ENCODE measurements at regions not wholly inside any gene's neighbourhood (a gene's known extent, or its start where the extent isn't known, plus 50 kb on each side); places are given as distances from the start of the nearest gene placed in this dataset.
"Not testable (repeated sequence)": the region's sequence is repeated elsewhere in the genome, so short reads cannot be mapped to it uniquely, and the experiment has no call there.

DNA sequence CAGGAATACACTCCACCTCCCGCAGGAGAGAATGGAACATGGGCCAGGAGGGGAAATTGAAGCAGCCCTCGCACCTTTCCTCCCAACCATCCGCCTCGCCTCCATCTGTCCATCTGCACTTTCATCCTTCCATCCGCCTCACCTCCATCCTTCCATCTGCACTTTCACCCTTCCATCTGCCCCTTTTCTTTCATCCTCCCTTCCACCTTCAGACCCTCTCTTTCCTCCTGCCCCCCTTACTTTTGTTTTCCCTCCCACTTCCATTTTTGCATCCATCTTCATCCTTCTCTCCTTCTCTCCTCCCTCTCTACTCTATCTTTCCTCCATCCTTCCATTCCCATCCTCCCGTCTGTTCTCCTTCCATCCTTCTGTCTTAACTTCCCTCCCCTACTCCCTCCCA, 92.2 kb upstream of the ZNF536 start:
- no peak for DNase-seq

GRCh38 chr19:30281906-30282305, 90.3 kb upstream of the ZNF536 start:
- no peak for DNase-seq

DNA sequence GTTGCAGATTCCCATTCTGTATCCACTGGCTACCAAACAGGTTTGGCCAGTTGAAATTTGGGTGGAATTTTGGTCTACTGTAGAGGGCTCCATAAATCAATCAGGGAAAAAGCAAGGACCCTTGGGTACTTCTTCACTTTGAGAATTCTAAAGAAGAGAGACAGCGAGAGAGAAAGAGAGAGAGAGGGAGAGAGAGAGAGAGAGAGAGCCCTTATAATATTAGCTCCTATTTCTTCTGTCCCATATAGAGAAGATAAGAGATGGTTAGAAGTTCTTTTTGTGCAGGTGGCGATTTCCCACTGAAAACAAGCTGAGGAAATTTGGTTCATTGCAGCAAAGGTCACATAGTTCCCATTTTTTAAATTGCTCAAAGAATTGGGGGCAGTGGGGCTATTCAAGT, 88.6 kb upstream of the ZNF536 start:
- DNase-seq: no peak

DNA sequence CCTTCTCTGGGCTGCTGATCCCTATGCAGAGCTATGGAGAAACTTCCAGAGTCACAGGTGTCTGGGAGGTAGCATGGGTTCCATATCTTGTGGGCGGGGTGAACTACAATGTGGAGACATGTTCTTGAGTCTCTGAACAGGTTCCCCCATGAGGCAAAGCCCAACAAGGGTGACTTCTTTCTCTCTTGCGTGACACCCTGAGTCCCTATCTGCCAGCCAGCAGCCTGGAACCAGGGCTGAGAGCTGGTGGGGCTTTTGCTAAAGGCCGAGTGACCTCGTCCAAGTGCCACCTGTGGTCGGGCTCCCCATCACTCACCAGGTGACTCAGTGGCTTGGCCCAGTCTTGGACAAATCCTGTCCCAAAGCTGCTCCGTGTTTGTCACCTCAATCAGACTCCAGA, 88.0 kb upstream of the ZNF536 start:
- DNase-seq: no peak

DNA sequence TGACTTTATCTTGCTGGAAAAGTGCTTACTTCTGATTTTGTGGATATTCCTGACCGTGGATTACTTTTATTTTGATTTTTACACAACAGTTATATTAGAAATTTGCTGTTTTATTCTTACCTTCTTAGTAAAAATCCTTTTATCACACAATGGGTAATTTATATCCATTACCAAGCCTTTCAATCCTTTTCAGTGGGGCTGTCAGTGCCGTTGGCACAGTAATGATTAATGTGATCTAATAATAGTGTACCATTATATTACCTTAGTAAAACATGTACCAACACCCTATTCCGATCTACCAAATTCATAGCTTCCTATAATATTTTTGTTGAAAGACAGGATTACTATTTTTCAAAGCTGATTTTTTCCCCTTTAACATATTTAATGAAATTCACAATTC, 87.3 kb upstream of the ZNF536 start:
- no peak for DNase-seq

DNA sequence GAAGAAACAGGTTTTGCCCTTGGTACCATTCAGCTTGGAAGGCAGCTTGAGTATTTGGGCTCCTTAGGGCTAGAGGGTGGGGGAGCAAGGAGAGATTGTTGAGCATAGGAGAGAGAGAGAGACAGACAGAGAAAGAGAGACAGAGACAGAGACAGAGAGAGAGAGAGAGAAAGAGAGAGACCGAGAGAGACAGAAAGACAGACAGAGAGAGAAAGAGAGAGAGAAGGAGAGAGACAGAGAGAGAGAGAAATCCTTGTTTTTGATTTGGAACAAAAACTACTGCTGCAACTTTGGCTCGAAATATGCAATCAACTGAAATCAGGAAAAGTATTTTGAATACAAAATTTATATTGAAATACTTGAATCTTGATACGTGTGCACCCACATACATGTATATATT, 85.8 kb upstream of the ZNF536 start:
- DNase-seq: no peak

- no peak for DNase-seq
Observed at GRCh38 chr19:30287259-30287658, 84.9 kb upstream of the ZNF536 start.

- DNase-seq: no peak
Observed at GRCh38 chr19:30287973-30288372, 84.2 kb upstream of the ZNF536 start.

DNA sequence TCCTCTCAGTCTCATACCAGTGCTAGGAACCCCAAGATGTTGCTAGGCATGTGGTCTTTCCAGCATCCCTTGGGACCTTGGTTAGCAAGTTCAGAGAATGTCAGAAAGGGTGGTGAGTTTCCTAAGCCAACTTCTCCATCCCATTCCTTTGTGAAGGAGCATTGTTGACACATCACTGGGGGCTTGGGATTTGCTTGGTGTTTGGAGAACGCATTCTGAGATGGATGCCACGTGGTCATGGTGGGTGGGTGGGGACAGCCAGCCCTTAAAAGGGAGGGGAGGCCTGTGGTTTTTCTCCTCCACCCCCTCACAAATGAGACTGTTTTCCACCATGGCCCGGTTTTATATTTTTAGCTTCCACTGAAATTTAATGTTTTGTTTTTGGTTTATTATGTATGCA, 83.3 kb upstream of the ZNF536 start:
- DNase-seq: no peak

- DNase-seq: no peak
Observed at GRCh38 chr19:30289336-30289735, 82.8 kb upstream of the ZNF536 start.

DNA sequence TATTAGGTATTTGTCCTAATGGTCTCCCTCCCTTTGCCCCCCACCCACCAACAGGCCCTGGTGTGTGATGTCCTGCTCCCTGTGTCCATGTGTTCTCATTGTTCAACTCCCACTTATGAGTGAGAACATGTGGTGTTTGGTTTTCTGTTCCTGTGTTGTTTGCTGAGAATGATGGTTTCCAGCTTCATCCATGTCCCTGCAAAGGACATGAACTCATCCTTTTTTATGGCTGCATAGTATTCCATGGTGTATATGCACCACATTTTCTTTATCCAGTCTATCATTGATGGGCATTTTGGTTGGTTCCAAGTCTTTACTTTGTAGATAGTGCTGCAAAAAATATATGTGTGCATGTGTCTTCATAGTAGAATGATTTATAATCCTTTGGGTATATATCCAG, 81.4 kb upstream of the ZNF536 start:
- DNase-seq: not testable (repeated sequence)

DNA sequence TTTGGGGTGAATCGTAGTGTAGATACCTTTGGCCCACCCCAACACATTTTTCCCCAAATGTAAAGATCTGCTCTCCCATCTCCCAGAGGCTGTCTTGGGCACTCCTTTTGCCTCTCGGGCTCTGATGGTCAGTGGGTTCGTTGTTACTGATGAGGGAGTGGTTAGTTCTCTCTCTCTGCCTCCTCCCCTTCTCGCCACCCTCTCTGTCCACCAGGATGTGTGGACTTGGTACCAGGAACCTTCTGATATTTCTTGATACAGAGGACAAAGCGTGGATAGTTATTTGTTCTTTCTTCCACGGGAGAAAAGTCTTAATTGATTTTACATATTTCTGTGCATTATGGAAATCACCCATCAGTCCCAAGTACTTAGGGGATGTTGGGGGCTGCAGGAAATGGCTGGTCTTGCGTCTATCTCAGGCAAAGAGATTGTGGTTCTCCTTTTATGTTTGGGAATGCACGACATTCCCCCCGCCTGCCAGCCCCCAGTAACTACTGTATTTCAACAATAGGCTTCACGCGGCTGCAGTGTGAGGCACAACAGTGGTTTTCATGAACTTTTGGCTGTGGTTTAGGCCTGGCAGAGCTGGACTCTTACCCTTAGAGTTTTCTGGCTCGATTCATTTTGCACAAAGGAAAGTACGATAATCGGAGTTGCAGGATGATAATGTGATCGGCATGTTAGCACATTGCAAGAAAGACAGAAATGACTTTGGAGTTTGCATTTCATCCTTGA, 79.0 kb upstream of the ZNF536 start:
- no peak for DNase-seq

DNA sequence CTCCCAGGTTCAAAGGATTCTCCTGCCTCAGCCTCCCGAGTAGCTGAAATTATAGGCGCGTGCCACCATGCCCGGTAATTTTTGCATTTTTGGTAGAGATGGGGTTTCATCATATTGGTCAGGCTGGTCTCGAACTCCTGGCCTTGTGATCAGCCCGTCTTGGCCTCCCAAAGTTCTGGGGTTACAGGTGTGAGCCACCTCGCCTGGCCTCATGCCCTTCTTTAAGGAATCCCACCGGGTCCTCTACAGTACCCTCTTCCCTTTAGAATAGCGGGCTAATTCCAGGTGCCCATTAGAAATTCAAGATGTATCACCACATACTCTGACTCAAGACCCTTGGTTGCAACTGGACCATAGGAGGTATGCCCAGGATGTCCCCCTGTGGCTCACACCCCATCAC, 74.2 kb upstream of the ZNF536 start:
- DNase-seq: no peak

GRCh38 chr19:30303131-30303654, 69.0 kb upstream of the ZNF536 start:
- no peak for DNase-seq

GRCh38 chr19:30304540-30304939, 67.6 kb upstream of the ZNF536 start:
- DNase-seq: no peak

GRCh38 chr19:30305346-30306060, 66.7 kb upstream of the ZNF536 start:
- DNase-seq: no peak

- DNase-seq: no peak
Observed at GRCh38 chr19:30307191-30307974, 64.8 kb upstream of the ZNF536 start.

DNA sequence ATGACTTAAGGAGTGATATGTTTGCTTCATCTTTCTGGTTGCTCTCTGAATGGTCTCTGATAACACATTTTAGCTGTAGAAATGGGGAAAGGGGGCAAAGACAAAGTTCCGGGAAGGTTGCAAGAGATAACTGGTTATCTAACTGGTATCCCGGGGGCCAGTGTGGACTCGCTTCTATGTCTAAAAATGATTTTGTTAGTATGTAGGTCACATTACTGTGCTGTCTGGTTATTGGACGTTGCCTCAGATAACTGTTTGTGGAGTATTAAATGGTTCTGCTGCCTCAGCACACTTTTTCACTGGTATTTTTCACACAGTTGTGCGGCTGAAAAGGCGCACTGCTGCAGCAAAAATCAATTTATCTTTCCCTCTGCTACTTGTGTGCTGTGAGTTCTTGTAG, 63.0 kb upstream of the ZNF536 start:
- no peak for DNase-seq

GRCh38 chr19:30309905-30310601, 62.1 kb upstream of the ZNF536 start:
- no peak for DNase-seq

DNA sequence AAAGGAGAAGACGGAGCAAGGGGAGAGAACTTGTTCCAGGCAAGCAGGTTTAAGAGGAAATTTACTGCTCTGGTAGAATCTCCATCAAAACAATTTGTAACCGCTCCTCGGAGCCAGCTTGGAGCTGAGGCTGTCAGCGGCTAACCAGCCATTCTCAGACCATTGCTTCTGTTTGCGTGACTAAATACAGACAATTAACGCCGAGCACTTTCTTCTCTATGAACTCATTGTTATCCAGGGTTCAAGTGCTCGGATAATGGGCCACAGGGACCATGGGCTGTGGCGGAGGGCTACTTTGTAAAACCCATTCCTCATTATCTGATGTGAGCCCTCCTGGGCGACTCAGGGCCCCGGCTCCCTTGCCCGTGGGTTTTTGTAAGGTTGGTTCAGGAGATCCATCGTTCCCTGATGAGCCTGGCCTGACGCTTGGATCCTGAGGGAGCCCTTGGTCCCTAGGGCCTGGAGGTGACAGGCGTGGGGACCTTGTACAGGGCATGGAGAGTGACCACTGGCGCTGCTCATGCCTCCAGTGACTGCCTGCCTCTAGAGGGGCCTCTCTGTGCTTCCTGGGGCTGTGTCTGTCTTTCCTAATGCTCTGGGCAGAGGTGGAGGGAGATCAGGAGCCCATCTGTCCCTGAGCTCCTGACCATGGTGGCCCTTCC, 61.5 kb upstream of the ZNF536 start:
- DNase-seq: no peak

DNA sequence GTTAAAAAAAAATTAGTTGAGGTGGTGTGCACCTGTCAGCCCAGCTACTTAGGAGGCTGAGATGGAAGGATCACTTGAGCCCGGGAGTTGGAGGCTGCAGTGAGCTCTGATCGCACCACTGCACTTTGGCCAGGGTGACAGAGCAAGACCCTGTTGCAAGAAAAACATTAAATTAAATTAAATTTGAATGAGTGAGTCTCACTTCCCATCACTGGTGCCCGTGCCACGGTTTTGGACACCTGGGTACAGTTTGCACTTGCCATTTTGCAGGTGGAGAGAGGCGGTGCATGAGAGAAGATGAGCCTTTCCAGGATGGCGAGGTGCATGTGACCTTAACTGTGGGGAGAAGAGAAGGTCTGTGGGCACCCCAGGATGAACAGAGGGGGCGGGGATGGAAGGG, 60.3 kb upstream of the ZNF536 start:
- no peak for DNase-seq

Measured in dermis blood vessel endothelial cell (primary cell).